ENCODE measurements at regions not wholly inside any gene's neighbourhood (a gene's known extent, or its start where the extent isn't known, plus 50 kb on each side); places are given as distances from the start of the nearest gene placed in this dataset.

GRCh38 chrX:69032601-69033000 lies 132.7 kb downstream of the PJA1 start:
- BruUV-seq (replicated peaks) = no TSS peak
- Histone ChIP-seq H3K27ac (ENCODE audit: low read length) (no peak overlapping the region), H3K4me1 (ENCODE audit: control insufficient read depth, insufficient read depth, low read length) (no peaks in the 10 kb centered on the region), H3K4me3 (ENCODE audit: low read depth in 2 of 2, low read length in 2 of 2) (no peak overlapping the region), H3K27me3 (ENCODE audit: control insufficient read depth, insufficient read depth, low read length) (no peaks in the 10 kb centered on the region), H3K9me3 (ENCODE audit: control insufficient read depth, insufficient read depth, low read depth, low read length) (no peaks in the 10 kb centered on the region), H3K36me3 (ENCODE audit: control insufficient read depth, insufficient read depth, low read length) (no peaks in the 10 kb centered on the region)
- intact Hi-C loops (cut with micrococcal nuclease; ENCODE audit: unreplicated experiment) = no loop called here
- TF ChIP-seq REST (IDR thresholded peaks at IDR 0.05; ENCODE audit: insufficient read depth in 1 of 2, low read depth in 2 of 2, low read length in 1 of 2) (no peak), TCF7L2 (IDR thresholded peaks at IDR 0.05; ENCODE audit: low read depth, low read length) (no peak), CTCF (IDR thresholded peaks at IDR 0.05) (no peak)
- ATAC-seq = peak; percentile 83
- no peak for DNase-seq (ENCODE audit: low read depth, low spot score)
- POLR2A ChIA-PET = no interaction called here
- in situ Hi-C loops (cut with HindIII; ENCODE audit: low pct_unique_long_range_greater_than_20kb, low sequenced_read_pairs) = no loop called here
- CTCF ChIA-PET = interaction anchor here (0.8 kb wide), 1 partner anchor 194 kb away, joined by 3 read pairs; no protein-coding TSS in a partner anchor

- intact Hi-C loops (cut with micrococcal nuclease; ENCODE audit: unreplicated experiment) (no loop called here), in situ Hi-C loops (cut with HindIII; ENCODE audit: low pct_unique_long_range_greater_than_20kb, low sequenced_read_pairs) (no loop called here)
- Histone ChIP-seq H3K27me3 (ENCODE audit: control insufficient read depth, insufficient read depth, low read length) (no peaks in the 10 kb centered on the region), H3K4me1 (ENCODE audit: control insufficient read depth, insufficient read depth, low read length) (no peaks in the 10 kb centered on the region), H3K9me3 (ENCODE audit: control insufficient read depth, insufficient read depth, low read depth, low read length) (no peaks in the 10 kb centered on the region), H3K4me3 (ENCODE audit: low read depth in 2 of 2, low read length in 2 of 2) (no peak overlapping the region), H3K36me3 (ENCODE audit: control insufficient read depth, insufficient read depth, low read length) (no peaks in the 10 kb centered on the region), H3K27ac (ENCODE audit: low read length) (no peak overlapping the region)
- POLR2A ChIA-PET = no interaction called here
- TF ChIP-seq REST (IDR thresholded peaks at IDR 0.05; ENCODE audit: insufficient read depth in 1 of 2, low read depth in 2 of 2, low read length in 1 of 2) (no peak), SIN3A (IDR thresholded peaks at IDR 0.05; ENCODE audit: borderline replicate concordance, insufficient read depth, low read depth, low read length) (no peak), TCF7L2 (IDR thresholded peaks at IDR 0.05; ENCODE audit: low read depth, low read length) (no peak), POLR2AphosphoS5 (IDR thresholded peaks at IDR 0.05; ENCODE audit: low read depth, low read length) (no peak), CTCF (IDR thresholded peaks at IDR 0.05) (no peak)
- peak; percentile 49 for ATAC-seq
- DNase-seq (ENCODE audit: low read depth, low spot score) = no peak
- CTCF ChIA-PET = interaction anchor here (0.8 kb wide), 1 partner anchor 193 kb away, joined by 3 read pairs; no protein-coding TSS in a partner anchor
- no TSS peak for BruUV-seq (replicated peaks)
These were observed 133.3 kb downstream of the PJA1 start for GRCh38 chrX:69031971-69032391.
